ENCODE measurements at regions not wholly inside any gene's neighbourhood (a gene's known extent, or its start where the extent isn't known, plus 50 kb on each side); places are given as distances from the start of the nearest gene placed in this dataset.
A peak's percentile ranks its signal among the peaks of the same experiment; 100 is the strongest.

DNA sequence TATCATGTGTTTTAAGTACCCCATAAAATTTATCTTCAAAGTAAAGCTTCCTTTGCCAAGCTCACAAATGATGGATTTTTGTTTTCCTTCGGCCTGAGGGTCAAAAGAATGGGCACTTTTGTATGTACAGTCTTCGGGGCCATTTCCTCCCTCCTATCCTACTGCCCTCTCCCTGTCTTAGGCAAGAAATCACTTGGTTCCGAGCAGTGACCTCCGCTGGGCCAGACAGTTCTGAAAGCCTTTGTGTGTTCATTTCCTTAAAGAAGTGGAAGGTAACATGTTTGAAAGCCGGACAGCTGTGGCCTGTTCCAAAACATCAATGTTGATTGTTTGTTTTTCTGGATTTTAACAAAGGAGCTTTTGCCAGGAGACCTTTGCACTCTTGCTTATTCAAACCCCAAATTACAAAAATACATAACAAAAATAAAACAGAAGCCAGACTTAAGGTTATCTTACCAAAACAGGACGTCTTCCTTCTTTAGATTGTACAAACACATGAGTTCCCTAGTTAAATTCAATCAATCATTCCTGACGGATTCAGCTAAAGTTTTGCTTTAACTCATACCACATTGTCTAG lies 110.6 kb upstream of the LIMCH1 start:
- TF ChIP-seq, protein P1, sequence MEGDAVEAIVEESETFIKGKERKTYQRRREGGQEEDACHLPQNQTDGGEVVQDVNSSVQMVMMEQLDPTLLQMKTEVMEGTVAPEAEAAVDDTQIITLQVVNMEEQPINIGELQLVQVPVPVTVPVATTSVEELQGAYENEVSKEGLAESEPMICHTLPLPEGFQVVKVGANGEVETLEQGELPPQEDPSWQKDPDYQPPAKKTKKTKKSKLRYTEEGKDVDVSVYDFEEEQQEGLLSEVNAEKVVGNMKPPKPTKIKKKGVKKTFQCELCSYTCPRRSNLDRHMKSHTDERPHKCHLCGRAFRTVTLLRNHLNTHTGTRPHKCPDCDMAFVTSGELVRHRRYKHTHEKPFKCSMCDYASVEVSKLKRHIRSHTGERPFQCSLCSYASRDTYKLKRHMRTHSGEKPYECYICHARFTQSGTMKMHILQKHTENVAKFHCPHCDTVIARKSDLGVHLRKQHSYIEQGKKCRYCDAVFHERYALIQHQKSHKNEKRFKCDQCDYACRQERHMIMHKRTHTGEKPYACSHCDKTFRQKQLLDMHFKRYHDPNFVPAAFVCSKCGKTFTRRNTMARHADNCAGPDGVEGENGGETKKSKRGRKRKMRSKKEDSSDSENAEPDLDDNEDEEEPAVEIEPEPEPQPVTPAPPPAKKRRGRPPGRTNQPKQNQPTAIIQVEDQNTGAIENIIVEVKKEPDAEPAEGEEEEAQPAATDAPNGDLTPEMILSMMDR (conservative IDR thresholded peaks at IDR 0.05), result no peak
- Mint-ChIP-seq H3K9me3 (no peaks in the 10 kb centered on the region), H3K36me3 (ENCODE audit: low read depth) (no peaks in the 10 kb centered on the region), H3K4me3 (no peak overlapping the region), H3K4me1 (peaks cover 47% of the 10 kb centered on the region), H3K27ac (ENCODE audit: unreplicated experiment) (peak overlapping the region; percentile 72), H3K27me3 (ENCODE audit: low read depth) (no peaks in the 10 kb centered on the region)
- no peak for DNase-seq (ENCODE audit: low read depth, low spot score)

DNA sequence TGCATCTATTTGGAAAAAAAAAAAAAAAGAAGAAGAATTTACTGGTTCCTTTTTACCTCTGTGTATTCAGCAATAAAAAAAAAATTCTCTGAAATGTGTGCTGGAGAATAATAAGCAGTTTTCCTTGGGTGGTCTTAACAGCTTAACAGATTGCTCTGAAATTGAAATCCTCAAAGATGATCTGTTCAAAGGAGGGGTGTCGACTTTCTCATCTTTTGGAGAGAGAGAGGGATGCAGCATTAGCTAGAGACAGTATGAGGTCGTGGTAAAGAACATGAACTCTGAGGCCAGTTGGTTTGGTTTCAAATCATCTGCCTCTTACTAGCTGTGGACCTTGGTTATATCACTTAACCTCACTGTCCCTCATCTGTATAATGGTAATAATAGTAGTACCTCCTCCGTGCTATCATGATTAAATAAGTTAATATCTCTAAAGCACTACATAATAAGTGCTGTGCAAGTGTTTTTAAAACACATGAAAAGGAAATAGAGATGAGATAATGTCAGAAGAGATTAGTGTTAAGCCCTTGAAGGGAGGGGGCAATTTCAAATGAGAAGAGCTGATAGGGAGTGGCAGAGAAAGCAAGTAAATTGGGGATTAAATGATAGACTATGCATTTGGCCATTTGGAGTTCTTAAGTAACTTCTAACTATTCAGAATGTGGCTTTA lies 109.9 kb upstream of the LIMCH1 start:
- no peaks in the 10 kb centered on the region for H3K9me3 Mint-ChIP-seq
- TF ChIP-seq, protein P1 (conservative IDR thresholded peaks at IDR 0.05), result no peak
- H3K4me3 Mint-ChIP-seq, result no peak overlapping the region

GRCh38 chr4:41428601-41429279 lies 109.2 kb upstream of the LIMCH1 start:
- H3K36me3 Mint-ChIP-seq (ENCODE audit: low read depth), result no peaks in the 10 kb centered on the region
- H3K27me3 Mint-ChIP-seq (ENCODE audit: low read depth), result no peaks in the 10 kb centered on the region
- H3K4me1 Mint-ChIP-seq, result peaks cover 60% of the 10 kb centered on the region
- no peak overlapping the region for H3K4me3 Mint-ChIP-seq
- DNase-seq (ENCODE audit: low read depth, low spot score), result no peak
- H3K9me3 Mint-ChIP-seq, result no peaks in the 10 kb centered on the region
- H3K27ac Mint-ChIP-seq (ENCODE audit: unreplicated experiment), result no peak overlapping the region
- TF ChIP-seq, protein P1 (conservative IDR thresholded peaks at IDR 0.05), result no peak

More for the DNA sequence above, 109.9 kb upstream of the LIMCH1 start:
- Mint-ChIP-seq H3K27ac (ENCODE audit: unreplicated experiment) (peak overlapping the region; percentile 8), H3K4me1 (peaks cover 53% of the 10 kb centered on the region), H3K27me3 (ENCODE audit: low read depth) (no peaks in the 10 kb centered on the region), H3K36me3 (ENCODE audit: low read depth) (no peaks in the 10 kb centered on the region)
- DNase-seq (ENCODE audit: low read depth, low spot score), result no peak

- Mint-ChIP-seq H3K4me3 (no peak overlapping the region), H3K27ac (ENCODE audit: unreplicated experiment) (no peak overlapping the region), H3K27me3 (ENCODE audit: low read depth) (no peaks in the 10 kb centered on the region), H3K4me1 (peaks cover 62% of the 10 kb centered on the region), H3K36me3 (ENCODE audit: low read depth) (no peaks in the 10 kb centered on the region), H3K9me3 (no peaks in the 10 kb centered on the region)
- DNase-seq (ENCODE audit: low read depth, low spot score), result no peak
- TF ChIP-seq, protein P1 (conservative IDR thresholded peaks at IDR 0.05), result no peak
Measured at GRCh38 chr4:41429280-41429669, 108.7 kb upstream of the LIMCH1 start.

GRCh38 chr4:41430792-41431191 lies 107.2 kb upstream of the LIMCH1 start:
- no peak for DNase-seq (ENCODE audit: low read depth, low spot score)
- TF ChIP-seq, protein P1 (conservative IDR thresholded peaks at IDR 0.05), result no peak
- Mint-ChIP-seq H3K27ac (ENCODE audit: unreplicated experiment) (no peak overlapping the region), H3K9me3 (no peaks in the 10 kb centered on the region), H3K36me3 (ENCODE audit: low read depth) (no peaks in the 10 kb centered on the region), H3K4me1 (peaks cover 59% of the 10 kb centered on the region), H3K27me3 (ENCODE audit: low read depth) (no peaks in the 10 kb centered on the region), H3K4me3 (no peak overlapping the region)

Data from neural crest cell (in vitro differentiated cells).